Chondrocyte (in vitro differentiated cells): ENCODE measurements at regions not wholly inside any gene's neighbourhood (a gene's known extent, or its start where the extent isn't known, plus 50 kb on each side); places are given as distances from the start of the nearest gene placed in this dataset.

Experiments used
- DNase-seq: peaks from one replicate; pipeline ENCODE4 v3.0.0; 2021; ENCODE audit warnings: mixed read lengths, low spot score
- H3K27ac Mint-ChIP-seq: one replicate; pipeline ENCODE4 v1.8.0; 2021; ENCODE audit warnings: mild to moderate bottlenecking, moderate library complexity, mixed read lengths; ENCODE audit not compliant: unreplicated experiment
- H3K27me3 Mint-ChIP-seq: 2 replicates; pipeline ENCODE4 v1.8.0; 2021; ENCODE audit warnings: low read depth, mixed read lengths
- H3K36me3 Mint-ChIP-seq: 2 replicates; pipeline ENCODE4 v1.8.0; 2021; ENCODE audit warnings: low read depth, mixed read lengths
- H3K4me1 Mint-ChIP-seq: 2 replicates; pipeline ENCODE4 v1.8.0; 2021; ENCODE audit warnings: low read depth, mild to moderate bottlenecking, mixed read lengths
- H3K4me3 Mint-ChIP-seq: one replicate; pipeline ENCODE4 v1.8.0; 2021; ENCODE audit warnings: mild to moderate bottlenecking, moderate library complexity, mixed read lengths; ENCODE audit not compliant: unreplicated experiment
- H3K9me3 Mint-ChIP-seq: 2 replicates; pipeline ENCODE4 v1.8.0; 2021; ENCODE audit warnings: low read depth, mixed read lengths
- TF ChIP-seq, protein P1 (sequence below): fragments of 200-600 bp; sonication (generic); IDR thresholded peaks from 2 replicates; pipeline ENCODE4 v1.5.0; 2021; ENCODE audit warnings: antibody characterized with exemption, mild to moderate bottlenecking, moderate library complexity

DNA sequence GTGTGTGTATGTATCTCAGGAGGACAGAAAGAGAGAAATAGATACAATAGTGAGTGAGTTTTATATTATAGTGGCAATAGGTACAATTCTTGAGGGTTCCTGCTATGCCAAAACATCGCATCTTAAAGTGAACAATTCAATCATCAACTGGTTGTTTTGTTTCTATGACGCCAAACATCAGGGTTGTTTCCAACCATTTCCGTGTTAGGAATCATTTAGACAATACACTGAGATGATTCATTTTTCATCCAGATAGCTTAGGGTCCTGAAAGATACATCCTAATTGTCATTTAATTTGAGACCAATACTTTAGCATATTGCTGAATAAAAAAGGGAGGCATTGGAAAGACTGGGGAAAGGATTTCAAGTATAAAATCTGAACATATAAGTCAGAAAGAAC lies 472.2 kb downstream of the MCTP2 start:
- H3K4me1 Mint-ChIP-seq: no peaks in the 10 kb centered on the region
- H3K36me3 Mint-ChIP-seq: no peaks in the 10 kb centered on the region
- no peak overlapping the region for H3K27ac Mint-ChIP-seq
- H3K4me3 Mint-ChIP-seq: no peak overlapping the region
- no peaks in the 10 kb centered on the region for H3K27me3 Mint-ChIP-seq
- TF ChIP-seq, protein P1, sequence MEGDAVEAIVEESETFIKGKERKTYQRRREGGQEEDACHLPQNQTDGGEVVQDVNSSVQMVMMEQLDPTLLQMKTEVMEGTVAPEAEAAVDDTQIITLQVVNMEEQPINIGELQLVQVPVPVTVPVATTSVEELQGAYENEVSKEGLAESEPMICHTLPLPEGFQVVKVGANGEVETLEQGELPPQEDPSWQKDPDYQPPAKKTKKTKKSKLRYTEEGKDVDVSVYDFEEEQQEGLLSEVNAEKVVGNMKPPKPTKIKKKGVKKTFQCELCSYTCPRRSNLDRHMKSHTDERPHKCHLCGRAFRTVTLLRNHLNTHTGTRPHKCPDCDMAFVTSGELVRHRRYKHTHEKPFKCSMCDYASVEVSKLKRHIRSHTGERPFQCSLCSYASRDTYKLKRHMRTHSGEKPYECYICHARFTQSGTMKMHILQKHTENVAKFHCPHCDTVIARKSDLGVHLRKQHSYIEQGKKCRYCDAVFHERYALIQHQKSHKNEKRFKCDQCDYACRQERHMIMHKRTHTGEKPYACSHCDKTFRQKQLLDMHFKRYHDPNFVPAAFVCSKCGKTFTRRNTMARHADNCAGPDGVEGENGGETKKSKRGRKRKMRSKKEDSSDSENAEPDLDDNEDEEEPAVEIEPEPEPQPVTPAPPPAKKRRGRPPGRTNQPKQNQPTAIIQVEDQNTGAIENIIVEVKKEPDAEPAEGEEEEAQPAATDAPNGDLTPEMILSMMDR: no peak
- no peak for DNase-seq
- peaks cover 4% of the 10 kb centered on the region for H3K9me3 Mint-ChIP-seq

DNA sequence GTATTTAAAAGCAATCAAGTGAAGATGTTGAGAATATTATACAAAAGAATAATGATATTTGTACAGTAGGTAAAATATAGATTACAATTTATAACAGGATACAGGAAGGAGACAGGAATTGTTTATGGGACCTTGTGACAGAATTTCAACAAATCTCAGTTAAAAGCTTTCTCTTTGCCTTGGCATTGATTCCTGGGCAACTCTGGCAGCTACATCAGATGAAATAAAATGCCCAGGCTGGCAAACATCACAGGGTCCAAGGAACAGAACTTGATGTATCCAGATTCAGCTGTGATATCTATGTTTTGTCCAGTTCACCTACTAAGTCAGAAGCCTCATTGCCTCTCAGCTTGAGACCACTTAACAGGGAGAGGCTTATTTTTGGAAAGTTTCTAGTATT lies 473.1 kb downstream of the MCTP2 start:
- Mint-ChIP-seq H3K36me3 (no peaks in the 10 kb centered on the region), H3K4me1 (no peaks in the 10 kb centered on the region), H3K27ac (no peak overlapping the region), H3K4me3 (no peak overlapping the region), H3K9me3 (peaks cover 4% of the 10 kb centered on the region), H3K27me3 (no peaks in the 10 kb centered on the region)
- no peak for DNase-seq
- TF ChIP-seq, protein P1: no peak

DNA sequence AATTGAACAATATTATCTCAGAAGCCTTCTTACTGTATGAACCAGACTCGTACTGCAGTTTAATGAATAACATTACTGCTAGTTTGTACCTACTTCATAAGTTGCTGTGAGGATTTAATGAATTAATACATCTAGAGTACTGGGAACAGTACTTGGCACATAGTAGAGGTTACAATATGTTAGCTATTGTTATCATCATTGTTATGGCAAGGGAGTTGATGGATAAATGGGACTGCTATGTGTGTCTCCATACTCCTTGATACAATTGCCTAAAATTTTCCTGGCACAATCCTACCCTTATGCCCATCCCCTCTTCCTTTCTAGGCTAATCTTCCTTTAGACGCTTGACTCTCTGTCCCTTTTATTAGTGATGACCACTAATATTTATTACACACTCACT lies 473.6 kb downstream of the MCTP2 start:
- H3K36me3 Mint-ChIP-seq: no peaks in the 10 kb centered on the region
- H3K4me1 Mint-ChIP-seq: no peaks in the 10 kb centered on the region
- H3K27me3 Mint-ChIP-seq: no peaks in the 10 kb centered on the region
- peaks cover 4% of the 10 kb centered on the region for H3K9me3 Mint-ChIP-seq
- TF ChIP-seq, protein P1: no peak
- H3K4me3 Mint-ChIP-seq: no peak overlapping the region
- DNase-seq: no peak
- H3K27ac Mint-ChIP-seq: no peak overlapping the region

DNA sequence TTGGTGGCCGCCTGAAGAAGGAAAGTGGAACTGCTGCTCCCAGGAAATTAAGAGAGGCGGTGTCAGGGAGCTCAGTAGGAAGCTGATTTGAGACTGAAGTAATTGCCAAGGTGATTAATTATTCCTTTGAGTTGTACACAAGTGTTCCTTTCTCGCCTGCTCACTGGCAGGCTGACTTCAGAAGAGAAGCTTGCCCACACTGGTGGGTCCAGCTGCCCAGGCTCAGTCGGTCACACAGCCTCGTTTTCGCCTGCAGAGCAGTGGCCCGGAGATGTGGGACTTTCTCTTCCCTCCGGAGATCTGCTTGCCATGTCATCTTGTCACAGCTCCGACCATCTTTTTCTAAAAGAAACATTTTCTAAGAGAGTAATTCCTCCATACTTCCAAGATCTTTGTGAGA lies 478.0 kb downstream of the MCTP2 start:
- Mint-ChIP-seq H3K9me3 (peaks cover 4% of the 10 kb centered on the region), H3K27ac (no peak overlapping the region), H3K36me3 (no peaks in the 10 kb centered on the region), H3K27me3 (no peaks in the 10 kb centered on the region), H3K4me1 (no peaks in the 10 kb centered on the region), H3K4me3 (no peak overlapping the region)
- TF ChIP-seq, protein P1: no peak
- DNase-seq: no peak

DNA sequence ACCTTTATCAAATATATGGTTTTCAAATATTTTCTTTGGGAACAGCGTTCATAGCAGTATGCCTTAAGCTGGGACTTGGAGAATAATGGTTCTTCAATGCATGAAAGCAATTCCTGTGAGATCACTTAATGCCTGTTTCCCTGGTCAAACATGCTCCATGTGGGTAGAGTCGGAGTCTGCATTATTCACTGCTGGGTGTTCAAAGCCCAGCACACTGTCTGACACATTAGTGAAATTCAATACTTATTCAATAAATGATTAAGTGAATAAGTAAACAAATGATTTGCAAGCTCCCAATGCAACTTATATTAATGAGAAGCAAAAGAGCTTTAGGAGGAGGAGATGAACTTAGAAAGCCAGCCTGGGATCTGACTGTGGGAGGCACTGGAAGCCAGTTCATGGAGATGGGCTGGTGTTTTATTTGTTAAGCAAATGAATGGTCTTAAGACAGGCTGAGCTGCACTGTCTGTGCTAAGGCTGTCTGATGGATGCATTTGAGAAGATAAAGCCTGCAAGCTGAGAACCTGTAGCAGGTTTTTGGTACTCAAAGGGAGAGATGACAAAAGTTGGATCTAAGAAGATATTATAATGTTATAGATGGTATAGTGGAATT lies 490.8 kb downstream of the MCTP2 start:
- H3K36me3 Mint-ChIP-seq: no peaks in the 10 kb centered on the region
- no peak overlapping the region for H3K4me3 Mint-ChIP-seq
- TF ChIP-seq, protein P1: no peak
- H3K27me3 Mint-ChIP-seq: peaks cover 8% of the 10 kb centered on the region
- DNase-seq: no peak
- no peaks in the 10 kb centered on the region for H3K9me3 Mint-ChIP-seq
- H3K27ac Mint-ChIP-seq: no peak overlapping the region
- H3K4me1 Mint-ChIP-seq: no peaks in the 10 kb centered on the region
